NCI-H748 (cell line): ENCODE measurements at regions not wholly inside any gene's neighbourhood (a gene's known extent, or its start where the extent isn't known, plus 50 kb on each side); places are given as distances from the start of the nearest gene placed in this dataset.
"Not testable (repeated sequence)": the region's sequence is repeated elsewhere in the genome, so short reads cannot be mapped to it uniquely, and the experiment has no call there.

Experiments
- DNase-seq: peaks from one replicate; lab custom pipeline; 2025; ENCODE audit not compliant: unreplicated experiment; lab: John Stamatoyannopoulos, UW

DNA sequence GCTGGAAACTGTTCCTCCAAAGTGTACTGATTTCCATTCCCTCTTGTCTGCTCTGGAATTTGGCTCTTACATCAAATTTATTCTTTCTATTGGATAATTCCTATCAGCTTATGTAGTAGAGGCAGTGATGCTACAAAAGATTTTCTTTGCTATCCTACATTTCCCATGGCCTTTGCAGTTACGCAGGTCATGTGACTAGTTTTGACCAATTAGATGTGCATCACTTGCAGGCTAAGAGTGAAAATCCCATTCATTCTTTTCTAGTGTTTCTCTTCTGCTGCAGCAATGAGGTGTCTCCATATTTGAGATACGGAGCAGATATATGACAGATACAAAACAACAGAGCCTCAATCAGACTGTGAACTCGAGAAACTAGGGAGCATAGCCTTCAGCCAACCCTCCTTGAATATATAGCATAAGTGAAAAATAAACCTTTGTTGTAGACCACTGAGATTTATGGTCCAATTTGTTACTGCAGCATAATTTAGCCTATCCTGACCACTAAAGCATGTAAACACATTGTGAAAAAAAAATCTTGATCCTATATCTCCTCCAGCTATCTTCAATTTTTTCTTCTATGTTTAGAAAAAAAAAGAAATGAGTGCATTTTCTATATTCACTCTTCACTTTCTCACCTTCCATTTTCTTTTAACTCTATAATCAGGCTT lies 102.0 kb downstream of the HNMT start:
- no peak for DNase-seq

- no peak for DNase-seq
Observed at GRCh38 chr2:138066841-138067240, 102.6 kb downstream of the HNMT start.

GRCh38 chr2:138068669-138069068 lies 104.4 kb downstream of the HNMT start:
- DNase-seq, result not testable (repeated sequence)

- not testable (repeated sequence) for DNase-seq
Observed at GRCh38 chr2:138071042-138071719, 106.9 kb downstream of the HNMT start.

DNA sequence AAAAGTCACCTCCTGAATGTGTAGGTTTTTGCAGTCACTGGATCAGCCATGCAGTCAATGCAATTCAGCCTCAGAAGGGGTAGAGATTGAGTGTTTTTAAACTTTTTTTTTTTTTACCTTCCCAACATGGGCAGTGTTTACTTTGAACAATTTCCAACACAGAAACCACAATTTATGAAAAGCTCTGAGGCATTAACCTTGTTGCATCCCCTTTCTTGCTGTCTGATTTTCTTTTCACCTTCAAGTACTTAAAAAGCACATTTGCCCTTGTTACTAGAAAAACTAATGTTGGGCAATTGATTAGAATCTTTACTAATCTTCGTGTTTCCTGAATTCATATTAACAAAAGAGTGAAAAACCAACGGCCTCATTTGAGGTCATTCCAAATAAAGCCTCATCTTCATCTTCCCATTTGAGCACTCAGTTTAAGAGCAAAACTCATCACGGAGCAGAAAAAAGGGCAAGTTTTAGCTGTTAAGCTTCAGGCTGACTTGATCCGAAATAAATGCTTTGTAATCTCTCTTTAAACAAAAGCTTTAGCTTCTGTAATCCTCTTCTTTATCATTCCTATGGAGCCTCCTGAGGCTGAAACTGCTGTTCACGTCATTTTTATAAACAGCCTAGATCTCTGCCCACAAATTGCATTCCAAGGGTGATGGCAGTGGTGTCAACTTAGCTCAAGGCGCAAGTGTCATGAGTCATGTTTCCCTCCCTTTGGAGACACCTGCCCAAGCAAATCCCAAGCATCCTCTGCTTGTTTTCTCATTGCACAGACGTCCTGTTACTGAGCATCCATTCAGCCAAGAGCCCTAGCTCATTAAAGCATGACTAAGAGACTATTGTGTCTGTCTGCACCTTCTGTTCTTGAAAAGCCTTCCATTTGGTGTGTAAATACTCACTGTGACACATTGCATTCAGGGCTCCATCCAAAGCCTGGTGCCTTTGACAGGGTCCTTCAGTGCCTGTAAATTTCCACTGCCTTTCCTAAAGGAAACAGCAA lies 107.7 kb downstream of the HNMT start:
- peak; percentile 92 for DNase-seq

GRCh38 chr2:138078153-138078552 lies 113.9 kb downstream of the HNMT start:
- DNase-seq, result no peak

- DNase-seq, result no peak
Observed at GRCh38 chr2:138079976-138080375, 115.7 kb downstream of the HNMT start.

DNA sequence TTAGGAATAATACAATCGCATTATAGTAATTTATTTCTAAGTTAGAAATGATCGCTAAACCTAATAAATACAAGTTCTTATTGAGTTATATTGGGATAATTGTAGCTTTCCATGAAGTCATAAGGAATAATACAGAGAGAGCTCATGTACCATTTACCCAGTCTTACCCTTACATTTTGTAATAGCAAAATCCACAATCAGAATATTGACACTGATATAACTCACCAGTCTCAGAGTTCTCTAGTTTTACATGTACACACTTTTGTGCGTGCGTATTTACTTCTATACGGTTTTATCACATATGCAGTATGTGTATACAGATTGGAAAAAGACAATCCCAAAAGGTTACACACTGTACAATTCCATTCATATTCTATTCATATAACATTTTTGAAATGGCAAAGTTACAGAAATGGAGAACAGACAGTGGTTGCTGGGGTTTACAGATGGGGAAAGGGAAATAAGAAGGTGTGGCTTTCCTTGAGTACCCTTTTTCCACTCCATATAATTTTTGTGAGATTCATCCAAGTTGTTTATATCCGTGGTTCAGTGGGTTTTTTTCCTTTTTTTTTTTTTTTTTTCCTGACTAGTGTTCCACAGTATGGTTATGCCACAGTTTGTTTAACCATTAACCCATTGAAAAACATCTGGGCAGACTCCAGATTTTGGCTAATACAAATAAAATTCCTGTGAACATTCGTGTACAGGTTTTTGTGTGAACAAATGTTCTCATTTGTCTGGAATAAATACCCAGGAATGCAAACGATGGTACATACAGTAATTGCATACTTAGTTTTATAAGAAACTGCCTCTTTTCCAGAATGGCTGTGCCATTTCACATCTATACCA lies 117.2 kb downstream of the HNMT start:
- DNase-seq, result no peak

DNA sequence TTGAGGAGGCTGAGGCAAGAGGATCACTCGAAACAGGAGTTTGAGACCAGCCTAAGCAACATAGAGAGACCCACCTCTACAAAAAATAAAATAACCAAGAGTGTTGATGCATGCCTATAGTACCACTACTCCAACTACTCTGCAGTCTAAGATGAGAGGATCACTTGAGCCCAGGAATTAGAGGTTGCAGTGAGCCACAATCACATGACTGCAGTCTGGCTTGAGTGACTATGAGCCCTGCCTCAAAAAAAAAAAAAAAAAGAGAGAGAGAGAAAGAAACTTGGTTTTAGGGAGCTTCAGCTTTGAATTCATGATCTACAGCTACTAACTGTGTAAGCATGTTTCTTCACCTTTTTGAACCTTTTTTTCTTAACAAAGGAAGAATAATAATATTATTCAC lies 119.9 kb downstream of the HNMT start:
- DNase-seq, result no peak

DNA sequence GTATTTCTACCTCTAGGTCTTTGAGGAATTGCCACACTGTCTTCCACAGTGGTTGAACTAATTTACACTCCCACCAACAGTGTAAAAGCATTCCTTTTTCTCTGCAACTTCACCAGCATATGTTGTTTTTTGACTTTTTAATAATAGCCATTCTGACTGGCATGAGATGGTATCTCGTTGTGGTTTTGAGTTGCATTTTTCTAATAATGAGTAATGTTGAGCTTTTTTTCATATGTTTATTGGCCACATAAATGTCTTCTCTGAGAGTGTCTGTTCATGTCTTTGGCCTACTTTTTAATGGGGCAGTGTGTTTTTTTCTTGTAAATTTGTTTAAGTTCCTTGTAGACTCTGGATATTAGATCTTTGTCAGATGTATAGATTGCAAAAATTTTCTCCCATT lies 121.2 kb downstream of the HNMT start:
- not testable (repeated sequence) for DNase-seq

- no peak for DNase-seq
Observed at GRCh38 chr2:138086576-138086975, 122.3 kb downstream of the HNMT start.

GRCh38 chr2:138087751-138088593 lies 123.7 kb downstream of the HNMT start:
- DNase-seq, result peak; percentile 90

DNA sequence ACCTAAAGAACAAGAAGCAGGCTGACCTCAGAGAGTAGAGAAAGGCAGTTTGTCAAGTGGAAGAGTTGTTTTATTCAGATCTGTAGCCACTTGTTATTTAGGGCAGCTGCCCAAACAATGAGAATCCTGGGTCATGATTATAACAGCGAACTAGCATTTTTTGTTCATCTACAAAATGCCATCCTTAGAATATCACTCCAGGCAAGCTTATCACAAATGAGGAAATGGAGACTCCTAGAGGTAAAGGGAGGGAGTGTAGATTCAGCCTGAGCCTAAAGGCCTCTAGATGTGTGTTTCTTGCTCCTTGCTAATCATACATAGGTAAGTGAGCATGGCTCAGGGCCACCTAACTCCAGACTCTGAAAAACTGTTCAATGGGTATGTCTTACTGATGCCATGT lies 126.1 kb downstream of the HNMT start:
- DNase-seq, result peak; percentile 57

- DNase-seq, result no peak
Observed at GRCh38 chr2:138093455-138093854, 129.2 kb downstream of the HNMT start.

GRCh38 chr2:138094031-138094430 lies 129.8 kb downstream of the HNMT start:
- no peak for DNase-seq

DNA sequence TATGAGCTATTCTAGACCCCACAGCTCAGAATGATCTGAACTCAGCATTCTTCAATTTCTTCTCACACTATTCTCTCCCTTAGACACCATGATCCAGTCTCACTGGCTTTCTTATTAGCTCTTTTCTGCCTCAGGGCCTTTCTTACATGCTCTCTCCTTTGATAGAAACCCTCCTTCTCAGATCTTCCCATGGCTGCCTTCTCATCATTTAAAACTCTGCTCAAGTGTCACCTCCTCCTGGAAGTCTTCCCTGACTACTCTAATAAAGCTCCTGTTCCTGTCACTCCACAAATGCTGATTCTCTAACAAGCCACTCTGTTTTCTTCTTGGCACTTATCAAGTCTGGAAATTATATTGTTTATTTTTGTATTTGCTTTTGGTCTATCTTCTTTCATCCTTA lies 131.1 kb downstream of the HNMT start:
- no peak for DNase-seq

GRCh38 chr2:138099288-138099687 lies 135.0 kb downstream of the HNMT start:
- DNase-seq, result not testable (repeated sequence)

DNA sequence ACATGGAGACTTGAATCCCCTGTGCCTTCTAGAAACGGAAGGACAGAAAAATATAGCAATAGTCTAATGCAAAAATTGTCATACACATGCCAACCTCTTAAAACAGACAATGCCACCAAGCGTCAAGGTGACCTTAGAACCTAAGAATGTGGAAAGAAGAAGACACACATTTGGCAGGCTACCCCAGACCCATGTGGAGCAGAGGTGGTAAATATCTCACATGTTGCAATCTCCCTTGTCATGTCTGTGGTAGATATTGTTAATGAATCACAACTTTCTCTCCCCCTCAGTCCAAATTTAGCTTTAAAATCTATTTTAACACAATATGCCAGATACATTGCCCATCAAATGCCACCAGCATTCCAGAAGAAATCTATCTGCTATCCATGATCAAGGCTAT lies 137.4 kb downstream of the HNMT start:
- DNase-seq, result no peak

GRCh38 chr2:138102664-138103063 lies 138.4 kb downstream of the HNMT start:
- DNase-seq, result no peak

DNA sequence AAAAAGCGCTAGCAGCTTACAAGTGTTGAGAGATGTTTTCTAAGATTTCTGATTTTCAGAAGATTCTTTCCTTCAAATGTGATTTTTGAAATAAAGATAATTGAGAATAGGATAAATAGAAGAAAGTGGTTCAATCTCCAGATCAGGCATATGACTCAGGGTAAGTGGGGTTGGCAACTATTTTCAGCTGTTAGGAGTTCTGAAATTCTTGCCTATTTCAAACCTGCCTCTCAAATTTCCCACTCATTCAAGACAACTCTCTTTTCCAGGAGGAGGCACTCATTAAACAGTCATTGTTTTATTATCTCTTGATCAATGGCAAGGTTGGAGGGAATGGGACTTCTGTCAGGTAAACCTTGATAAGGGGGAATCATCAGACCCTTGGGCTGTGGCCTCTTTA lies 138.9 kb downstream of the HNMT start:
- DNase-seq, result no peak
